ENCODE measurements at regions not wholly inside any gene's neighbourhood (a gene's known extent, or its start where the extent isn't known, plus 50 kb on each side); places are given as distances from the start of the nearest gene placed in this dataset.

DNA sequence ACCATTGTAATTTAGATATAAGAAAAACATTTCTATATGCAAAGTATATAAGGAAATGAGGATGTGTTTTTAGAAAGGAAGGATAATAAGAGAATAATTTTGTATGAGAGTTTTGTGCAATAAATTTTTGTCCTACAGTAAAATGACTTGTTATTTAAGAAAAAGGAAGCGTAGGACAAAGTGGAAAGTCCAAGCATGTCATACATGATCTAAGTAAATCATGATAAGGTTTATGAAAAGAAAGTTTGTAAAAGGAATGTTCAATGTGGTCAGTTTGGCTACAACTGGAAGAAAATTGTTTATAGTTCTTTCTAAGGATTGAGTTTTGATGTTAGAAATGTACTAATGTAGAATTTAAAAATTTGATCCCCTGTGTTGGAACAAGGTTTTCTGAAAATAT is 222.3 kb downstream of the KATNAL1 start:
- no peaks in the 10 kb centered on the region for H3K36me3 ChIP-seq
- 91% methylated on average over 1 of the region's 1 CpG for WGBS
- H3K4me1 ChIP-seq: no peaks in the 10 kb centered on the region
- no peaks in the 10 kb centered on the region for H3K27me3 ChIP-seq
- no peak for DNase-seq (ENCODE audit: low spot score in 2 of 2)
- H3K27ac ChIP-seq: no peak overlapping the region
- no peaks in the 10 kb centered on the region for H3K9me3 ChIP-seq
- no peak overlapping the region for H3K4me3 ChIP-seq
- TF ChIP-seq, protein P1, sequence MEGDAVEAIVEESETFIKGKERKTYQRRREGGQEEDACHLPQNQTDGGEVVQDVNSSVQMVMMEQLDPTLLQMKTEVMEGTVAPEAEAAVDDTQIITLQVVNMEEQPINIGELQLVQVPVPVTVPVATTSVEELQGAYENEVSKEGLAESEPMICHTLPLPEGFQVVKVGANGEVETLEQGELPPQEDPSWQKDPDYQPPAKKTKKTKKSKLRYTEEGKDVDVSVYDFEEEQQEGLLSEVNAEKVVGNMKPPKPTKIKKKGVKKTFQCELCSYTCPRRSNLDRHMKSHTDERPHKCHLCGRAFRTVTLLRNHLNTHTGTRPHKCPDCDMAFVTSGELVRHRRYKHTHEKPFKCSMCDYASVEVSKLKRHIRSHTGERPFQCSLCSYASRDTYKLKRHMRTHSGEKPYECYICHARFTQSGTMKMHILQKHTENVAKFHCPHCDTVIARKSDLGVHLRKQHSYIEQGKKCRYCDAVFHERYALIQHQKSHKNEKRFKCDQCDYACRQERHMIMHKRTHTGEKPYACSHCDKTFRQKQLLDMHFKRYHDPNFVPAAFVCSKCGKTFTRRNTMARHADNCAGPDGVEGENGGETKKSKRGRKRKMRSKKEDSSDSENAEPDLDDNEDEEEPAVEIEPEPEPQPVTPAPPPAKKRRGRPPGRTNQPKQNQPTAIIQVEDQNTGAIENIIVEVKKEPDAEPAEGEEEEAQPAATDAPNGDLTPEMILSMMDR (IDR thresholded peaks at IDR 0.05): no peak
- TF ChIP-seq POLR2A (IDR thresholded peaks at IDR 0.05) (no peak), EP300 (IDR thresholded peaks at IDR 0.05) (no peak), POLR2AphosphoS5 (IDR thresholded peaks at IDR 0.05) (no peak)

DNA sequence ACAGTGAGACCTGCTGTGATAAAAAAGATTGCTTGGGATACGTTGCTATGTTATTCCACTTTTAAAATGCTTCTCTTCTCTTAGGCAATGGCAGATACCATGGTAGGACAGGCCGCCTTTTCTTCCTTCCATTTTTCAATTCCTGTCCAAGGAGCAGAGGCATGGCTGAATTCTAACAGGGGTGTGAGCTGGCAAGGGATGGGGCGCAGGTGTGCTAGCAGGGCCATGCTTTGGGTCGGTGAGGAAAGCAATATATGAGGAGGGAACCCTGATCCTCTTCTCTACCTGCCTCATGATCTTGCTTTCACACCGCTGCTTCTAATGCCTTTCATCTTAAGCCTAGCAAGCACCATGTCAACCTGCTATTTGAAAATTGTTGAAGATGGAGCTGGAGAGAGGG is 225.0 kb downstream of the KATNAL1 start:
- Histone ChIP-seq H3K4me1 (no peaks in the 10 kb centered on the region), H3K36me3 (no peaks in the 10 kb centered on the region), H3K27me3 (no peaks in the 10 kb centered on the region), H3K9me3 (no peaks in the 10 kb centered on the region), H3K27ac (no peak overlapping the region), H3K4me3 (no peak overlapping the region)
- 89% methylated on average over 5 of the region's 5 CpGs for WGBS
- no peak for DNase-seq (ENCODE audit: low spot score in 2 of 2)
- TF ChIP-seq POLR2A (IDR thresholded peaks at IDR 0.05) (no peak), EP300 (IDR thresholded peaks at IDR 0.05) (no peak), POLR2AphosphoS5 (IDR thresholded peaks at IDR 0.05) (no peak)
- TF ChIP-seq, protein P1 (IDR thresholded peaks at IDR 0.05): no peak

DNA sequence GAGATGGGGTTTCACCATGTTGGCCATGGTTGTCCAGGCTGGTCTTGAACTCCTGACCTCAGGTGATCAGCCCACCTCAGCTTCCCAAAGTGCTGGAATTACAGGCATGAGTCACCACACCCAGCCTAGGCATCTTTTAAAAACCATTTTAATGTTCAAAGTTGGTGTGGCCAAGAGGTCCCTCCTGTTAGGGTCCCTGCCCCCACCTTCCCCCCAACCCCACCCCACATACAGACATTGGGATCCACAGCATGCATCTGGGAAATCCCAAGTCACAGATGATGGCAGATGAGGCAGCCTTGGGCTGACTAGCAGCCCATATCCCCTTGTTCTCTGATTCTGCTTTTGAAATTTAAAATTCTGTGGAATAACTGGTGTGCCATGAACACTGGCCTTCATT is 226.0 kb downstream of the KATNAL1 start:
- TF ChIP-seq POLR2AphosphoS5 (IDR thresholded peaks at IDR 0.05): no peak
- no peak for TF ChIP-seq EP300 (IDR thresholded peaks at IDR 0.05)
- TF ChIP-seq, protein P1 (IDR thresholded peaks at IDR 0.05): no peak
- no peak overlapping the region for H3K27ac ChIP-seq
- DNase-seq (ENCODE audit: low spot score in 2 of 2): no peak
- no peaks in the 10 kb centered on the region for H3K36me3 ChIP-seq
- no peaks in the 10 kb centered on the region for H3K9me3 ChIP-seq
- H3K4me1 ChIP-seq: no peaks in the 10 kb centered on the region
- no peaks in the 10 kb centered on the region for H3K27me3 ChIP-seq
- no peak overlapping the region for H3K4me3 ChIP-seq

DNA sequence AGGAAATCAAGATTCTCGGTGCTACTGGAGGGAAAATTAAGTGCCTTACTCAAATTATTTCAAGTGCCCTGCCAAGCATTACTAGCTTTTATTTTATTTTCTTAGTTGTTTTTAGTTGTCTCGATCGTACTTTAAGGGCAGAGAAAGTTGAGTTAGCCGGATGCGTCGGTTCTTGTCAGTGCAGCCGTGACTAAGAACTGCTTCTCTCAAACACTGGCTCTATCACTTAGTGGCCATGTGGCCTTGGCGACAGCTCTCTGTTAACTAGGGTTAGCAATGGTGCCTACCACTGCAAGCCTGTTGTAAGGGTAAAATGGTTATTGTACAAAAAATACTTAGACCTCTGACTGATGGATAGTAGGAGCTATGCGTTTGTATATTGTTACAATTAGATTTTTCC is 227.8 kb downstream of the KATNAL1 start:
- DNase-seq (ENCODE audit: low spot score in 2 of 2): no peak
- TF ChIP-seq EP300 (IDR thresholded peaks at IDR 0.05): no peak
- TF ChIP-seq POLR2AphosphoS5 (IDR thresholded peaks at IDR 0.05): no peak
- TF ChIP-seq POLR2A (IDR thresholded peaks at IDR 0.05): no peak
- TF ChIP-seq, protein P1 (IDR thresholded peaks at IDR 0.05): no peak
- Histone ChIP-seq H3K27ac (no peak overlapping the region), H3K27me3 (no peaks in the 10 kb centered on the region), H3K4me1 (no peaks in the 10 kb centered on the region), H3K9me3 (no peaks in the 10 kb centered on the region), H3K36me3 (no peaks in the 10 kb centered on the region), H3K4me3 (no peak overlapping the region)
- WGBS: 67% methylated on average over 9 of the region's 9 CpGs

DNA sequence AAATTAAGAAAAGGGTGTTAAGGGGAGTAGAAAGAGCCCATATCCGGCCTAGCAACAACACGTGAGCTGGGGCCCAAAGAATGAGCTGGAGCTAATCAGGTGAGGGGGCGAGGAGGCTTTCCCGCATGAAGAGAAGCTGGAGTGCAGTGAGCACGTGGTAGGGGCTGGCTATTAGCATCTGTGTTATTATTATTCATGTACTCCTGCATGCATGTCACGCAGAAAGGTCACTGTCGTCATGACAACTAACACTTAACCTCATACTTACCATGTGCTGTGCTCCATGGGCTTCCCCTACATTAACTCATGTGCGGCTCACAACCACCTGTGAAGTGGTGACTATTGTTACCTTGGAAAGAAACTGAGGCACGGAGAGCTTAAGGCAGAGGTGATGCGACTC is 227.6 kb upstream of the UBL3 start:
- Histone ChIP-seq H3K9me3 (no peaks in the 10 kb centered on the region), H3K4me3 (no peak overlapping the region), H3K36me3 (no peaks in the 10 kb centered on the region), H3K4me1 (peaks cover 1% of the 10 kb centered on the region), H3K27me3 (no peaks in the 10 kb centered on the region), H3K27ac (no peak overlapping the region)
- WGBS: 93% methylated on average over 10 of the region's 10 CpGs
- no peak for TF ChIP-seq POLR2A (IDR thresholded peaks at IDR 0.05)
- TF ChIP-seq POLR2AphosphoS5 (IDR thresholded peaks at IDR 0.05): no peak
- TF ChIP-seq, protein P1 (IDR thresholded peaks at IDR 0.05): no peak
- no peak for TF ChIP-seq EP300 (IDR thresholded peaks at IDR 0.05)
- DNase-seq (ENCODE audit: low spot score in 2 of 2): no peak
